HUES6 (cell line): ENCODE measurements at regions not wholly inside any gene's neighbourhood (a gene's known extent, or its start where the extent isn't known, plus 50 kb on each side); places are given as distances from the start of the nearest gene placed in this dataset.

Experiments
- H3K27ac ChIP-seq: 2 replicates; pipeline ENCODE4 v1.7.0; 2013; ENCODE audit warnings: low read depth, mild to moderate bottlenecking, low read length, inconsistent platforms
- H3K27me3 ChIP-seq: 2 replicates; pipeline ENCODE4 v1.6.1; 2013; ENCODE audit warnings: low read length; ENCODE audit not compliant: control insufficient read depth, insufficient read depth
- H3K36me3 ChIP-seq: 2 replicates; pipeline ENCODE4 v1.6.1; 2013; ENCODE audit warnings: low read length; ENCODE audit not compliant: control insufficient read depth, insufficient read depth
- H3K4me1 ChIP-seq: 2 replicates; pipeline ENCODE4 v1.6.1; 2013; ENCODE audit warnings: low read length; ENCODE audit not compliant: control insufficient read depth, insufficient read depth
- H3K4me3 ChIP-seq: 2 replicates; pipeline ENCODE4 v1.5.1; 2013; ENCODE audit warnings: low read depth, low read length
- H3K9ac ChIP-seq: one replicate; pipeline ENCODE4 v1.6.1; 2013; ENCODE audit warnings: mild to moderate bottlenecking, low read length
- H3K9me3 ChIP-seq: 2 replicates; pipeline ENCODE4 v1.6.1; 2013; ENCODE audit warnings: low read depth, low read length; ENCODE audit not compliant: control insufficient read depth, insufficient read depth

- Histone ChIP-seq H3K9ac (no peak overlapping the region), H3K4me1 (peaks cover 7% of the 10 kb centered on the region; the same call in 1 of the 2 replicates), H3K36me3 (no peaks in the 10 kb centered on the region), H3K9me3 (0 out of 2 replicates have a peak, but pooled peaks cover 4% of the 10 kb centered on the region), H3K27me3 (no peaks in the 10 kb centered on the region), H3K4me3 (no peak overlapping the region), H3K27ac (no peak overlapping the region)
These were observed 141.8 kb upstream of the CPM start for GRCh38 chr12:69074556-69075349.

GRCh38 chr12:69083689-69084088 is 150.7 kb upstream of the CPM start:
- Histone ChIP-seq H3K4me3 (no peak overlapping the region), H3K27me3 (no peaks in the 10 kb centered on the region), H3K27ac (no peak overlapping the region), H3K9me3 (no peaks in the 10 kb centered on the region), H3K9ac (no peak overlapping the region), H3K4me1 (no peaks in the 10 kb centered on the region), H3K36me3 (no peaks in the 10 kb centered on the region)

DNA sequence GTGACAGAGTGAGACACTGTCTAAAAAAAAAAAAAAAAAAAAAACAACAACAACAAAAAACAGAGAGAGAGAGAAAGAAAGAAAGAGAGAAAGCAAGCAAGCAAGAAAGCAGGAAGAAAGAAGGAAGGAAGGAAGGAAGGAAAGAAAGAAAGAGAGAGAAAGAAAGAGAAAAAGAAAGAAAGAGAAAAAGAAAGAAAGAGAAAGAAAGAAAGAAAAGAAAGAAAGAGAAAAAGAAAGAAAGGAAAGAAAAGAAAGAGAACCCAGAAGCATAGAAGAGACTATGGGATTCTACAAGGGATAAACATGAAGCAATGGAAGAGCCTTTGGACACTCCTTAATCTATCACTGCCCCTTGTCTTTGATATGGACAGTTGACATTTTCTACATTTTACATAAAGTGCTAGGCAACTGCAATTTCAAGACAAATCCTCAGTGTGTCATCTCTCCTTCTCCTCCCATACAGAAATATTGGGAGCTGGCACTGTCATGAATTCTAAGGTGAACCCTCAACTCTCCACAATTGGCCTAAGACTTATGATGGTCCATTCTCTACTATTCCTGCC is 151.9 kb upstream of the CPM start:
- Histone ChIP-seq H3K36me3 (no peaks in the 10 kb centered on the region), H3K4me3 (no peak overlapping the region), H3K27ac (no peak overlapping the region), H3K9ac (no peak overlapping the region), H3K9me3 (no peaks in the 10 kb centered on the region), H3K27me3 (no peaks in the 10 kb centered on the region), H3K4me1 (no peaks in the 10 kb centered on the region)

GRCh38 chr12:69085852-69086251 is 152.9 kb upstream of the CPM start:
- no peaks in the 10 kb centered on the region for H3K9me3 ChIP-seq

DNA sequence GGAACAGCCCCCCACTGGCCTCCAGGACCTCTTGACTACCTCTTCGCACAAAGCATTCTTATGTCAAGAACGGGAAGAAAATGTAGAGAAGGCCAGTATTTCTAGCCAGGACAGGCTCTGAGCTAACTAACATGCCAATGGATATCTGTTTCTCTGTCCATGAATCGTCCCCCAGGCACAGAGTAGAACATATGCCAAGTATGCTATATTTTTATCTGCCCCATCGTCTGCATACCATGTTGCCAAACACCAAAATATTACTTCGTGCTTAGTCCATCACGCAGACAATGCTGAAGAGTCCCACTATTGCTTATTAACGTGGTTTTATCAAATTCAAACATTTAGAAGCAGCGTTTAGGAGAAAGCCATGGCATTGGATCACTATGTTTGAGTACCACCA is 151.4 kb upstream of the CPSF6 start:
- H3K9me3 ChIP-seq = no peaks in the 10 kb centered on the region
- H3K27me3 ChIP-seq = no peaks in the 10 kb centered on the region
- H3K36me3 ChIP-seq = no peaks in the 10 kb centered on the region
- H3K4me1 ChIP-seq = peaks cover 16% of the 10 kb centered on the region
- no peak overlapping the region for H3K27ac ChIP-seq
- H3K9ac ChIP-seq = no peak overlapping the region
- H3K4me3 ChIP-seq = no peak overlapping the region

More at GRCh38 chr12:69085852-69086251, 152.9 kb upstream of the CPM start:
- Histone ChIP-seq H3K9ac (no peak overlapping the region), H3K36me3 (no peaks in the 10 kb centered on the region), H3K27me3 (no peaks in the 10 kb centered on the region), H3K4me1 (peaks cover 4% of the 10 kb centered on the region), H3K4me3 (no peak overlapping the region), H3K27ac (no peak overlapping the region)

GRCh38 chr12:69090722-69091121 is 148.6 kb upstream of the CPSF6 start:
- Histone ChIP-seq H3K27ac (no peak overlapping the region), H3K9me3 (no peaks in the 10 kb centered on the region), H3K4me3 (no peak overlapping the region), H3K36me3 (no peaks in the 10 kb centered on the region), H3K4me1 (peaks cover 16% of the 10 kb centered on the region), H3K27me3 (no peaks in the 10 kb centered on the region), H3K9ac (no peak overlapping the region)

- H3K9me3 ChIP-seq = no peaks in the 10 kb centered on the region
These were observed 147.8 kb upstream of the CPSF6 start for GRCh38 chr12:69091442-69092017.

GRCh38 chr12:69092137-69092536 is 147.2 kb upstream of the CPSF6 start:
- Histone ChIP-seq H3K4me3 (no peak overlapping the region), H3K9me3 (no peaks in the 10 kb centered on the region), H3K27me3 (no peaks in the 10 kb centered on the region), H3K27ac (no peak overlapping the region), H3K36me3 (no peaks in the 10 kb centered on the region), H3K4me1 (peaks cover 21% of the 10 kb centered on the region), H3K9ac (no peak overlapping the region)

More at GRCh38 chr12:69091442-69092017, 147.8 kb upstream of the CPSF6 start:
- peaks cover 16% of the 10 kb centered on the region for H3K4me1 ChIP-seq
- no peaks in the 10 kb centered on the region for H3K36me3 ChIP-seq
- no peak overlapping the region for H3K27ac ChIP-seq
- no peak overlapping the region for H3K4me3 ChIP-seq
- no peaks in the 10 kb centered on the region for H3K27me3 ChIP-seq
- no peak overlapping the region for H3K9ac ChIP-seq

- no peak overlapping the region for H3K27ac ChIP-seq
These were observed 144.7 kb upstream of the CPSF6 start for GRCh38 chr12:69094606-69095216.

GRCh38 chr12:69095765-69096477 is 143.4 kb upstream of the CPSF6 start:
- Histone ChIP-seq H3K4me1 (peaks cover 33% of the 10 kb centered on the region), H3K9me3 (no peaks in the 10 kb centered on the region), H3K9ac (no peak overlapping the region), H3K27ac (no peak overlapping the region), H3K27me3 (no peaks in the 10 kb centered on the region), H3K4me3 (no peak overlapping the region), H3K36me3 (no peaks in the 10 kb centered on the region)

More at GRCh38 chr12:69094606-69095216, 144.7 kb upstream of the CPSF6 start:
- Histone ChIP-seq H3K9me3 (no peaks in the 10 kb centered on the region), H3K9ac (no peak overlapping the region), H3K4me3 (no peak overlapping the region), H3K27me3 (no peaks in the 10 kb centered on the region), H3K36me3 (no peaks in the 10 kb centered on the region), H3K4me1 (peaks cover 38% of the 10 kb centered on the region)
